HFFc6 (cell line): ENCODE measurements at regions not wholly inside any gene's neighbourhood (a gene's known extent, or its start where the extent isn't known, plus 50 kb on each side); places are given as distances from the start of the nearest gene placed in this dataset.

Source experiments
- DNase-seq: peaks from one replicate; pipeline ENCODE4 v3.0.0-alpha.2; 2018
- H3K27ac Mint-ChIP-seq: 2 replicates; pipeline ENCODE4 v1.8.0; 2020; ENCODE audit warnings: mild to moderate bottlenecking, mixed read lengths
- H3K27me3 Mint-ChIP-seq: 2 replicates; pipeline ENCODE4 v1.8.0; 2021; ENCODE audit warnings: mild to moderate bottlenecking, moderate library complexity, mixed read lengths; ENCODE audit not compliant: insufficient read depth
- H3K36me3 Mint-ChIP-seq: 2 replicates; pipeline ENCODE4 v1.8.0; 2021; ENCODE audit warnings: low read depth, mixed read lengths
- H3K4me1 Mint-ChIP-seq: 2 replicates; pipeline ENCODE4 v1.8.0; 2020; ENCODE audit warnings: low read depth, mixed read lengths
- H3K4me3 Mint-ChIP-seq: 2 replicates; pipeline ENCODE4 v1.8.0; 2020; ENCODE audit warnings: mild to moderate bottlenecking, moderate library complexity, mixed read lengths
- H3K9me3 Mint-ChIP-seq: 2 replicates; pipeline ENCODE4 v1.8.0; 2020; ENCODE audit warnings: mild to moderate bottlenecking, mixed read lengths
- CTCF ChIP-seq: fragments of 200-600 bp; sonication (generic); IDR thresholded peaks from 2 replicates; pipeline ENCODE4 v1.5.0; 2021; ENCODE audit warnings: antibody characterized with exemption, mild to moderate bottlenecking

- H3K36me3 Mint-ChIP-seq, result no peaks in the 10 kb centered on the region
- no peak overlapping the region for H3K4me3 Mint-ChIP-seq
- no peak overlapping the region for H3K27ac Mint-ChIP-seq
- H3K4me1 Mint-ChIP-seq, result no peaks in the 10 kb centered on the region
- no peak for DNase-seq
- no peaks in the 10 kb centered on the region; the same call in 1 of the 2 replicates for H3K27me3 Mint-ChIP-seq
- TF ChIP-seq CTCF, result no peak
- H3K9me3 Mint-ChIP-seq, result peaks cover 57% of the 10 kb centered on the region
Observed at GRCh38 chr16:9338068-9338467, 246.6 kb downstream of the HAPSTR1 start.

- H3K4me1 Mint-ChIP-seq, result no peaks in the 10 kb centered on the region
- no peak for TF ChIP-seq CTCF
- H3K9me3 Mint-ChIP-seq, result peaks cover 60% of the 10 kb centered on the region
- DNase-seq, result no peak
- no peaks in the 10 kb centered on the region for H3K36me3 Mint-ChIP-seq
- H3K4me3 Mint-ChIP-seq, result no peak overlapping the region
- H3K27me3 Mint-ChIP-seq, result no peaks in the 10 kb centered on the region
- H3K27ac Mint-ChIP-seq, result no peak overlapping the region
Observed at GRCh38 chr16:9338510-9338909, 247.1 kb downstream of the HAPSTR1 start.

- H3K36me3 Mint-ChIP-seq, result no peaks in the 10 kb centered on the region
- no peaks in the 10 kb centered on the region for H3K27me3 Mint-ChIP-seq
- TF ChIP-seq CTCF, result no peak
- peaks cover 59% of the 10 kb centered on the region for H3K9me3 Mint-ChIP-seq
- no peaks in the 10 kb centered on the region for H3K4me1 Mint-ChIP-seq
- H3K27ac Mint-ChIP-seq, result no peak overlapping the region
- DNase-seq, result no peak
- H3K4me3 Mint-ChIP-seq, result no peak overlapping the region
Observed at GRCh38 chr16:9340526-9341256, 249.2 kb downstream of the HAPSTR1 start.

- Mint-ChIP-seq H3K4me3 (no peak overlapping the region), H3K9me3 (peaks cover 45% of the 10 kb centered on the region), H3K4me1 (no peaks in the 10 kb centered on the region), H3K36me3 (no peaks in the 10 kb centered on the region), H3K27me3 (no peaks in the 10 kb centered on the region), H3K27ac (no peak overlapping the region)
- DNase-seq, result no peak
- no peak for TF ChIP-seq CTCF
Observed at GRCh38 chr16:9343276-9343675, 251.8 kb downstream of the HAPSTR1 start.

GRCh38 chr16:9344508-9344907 lies 253.1 kb downstream of the HAPSTR1 start:
- Mint-ChIP-seq H3K4me3 (no peak overlapping the region), H3K27ac (no peak overlapping the region), H3K36me3 (no peaks in the 10 kb centered on the region), H3K4me1 (no peaks in the 10 kb centered on the region), H3K9me3 (peaks cover 44% of the 10 kb centered on the region), H3K27me3 (no peaks in the 10 kb centered on the region)
- TF ChIP-seq CTCF, result no peak
- no peak for DNase-seq
